ENCODE measurements at regions not wholly inside any gene's neighbourhood (a gene's known extent, or its start where the extent isn't known, plus 50 kb on each side); places are given as distances from the start of the nearest gene placed in this dataset.

DNA sequence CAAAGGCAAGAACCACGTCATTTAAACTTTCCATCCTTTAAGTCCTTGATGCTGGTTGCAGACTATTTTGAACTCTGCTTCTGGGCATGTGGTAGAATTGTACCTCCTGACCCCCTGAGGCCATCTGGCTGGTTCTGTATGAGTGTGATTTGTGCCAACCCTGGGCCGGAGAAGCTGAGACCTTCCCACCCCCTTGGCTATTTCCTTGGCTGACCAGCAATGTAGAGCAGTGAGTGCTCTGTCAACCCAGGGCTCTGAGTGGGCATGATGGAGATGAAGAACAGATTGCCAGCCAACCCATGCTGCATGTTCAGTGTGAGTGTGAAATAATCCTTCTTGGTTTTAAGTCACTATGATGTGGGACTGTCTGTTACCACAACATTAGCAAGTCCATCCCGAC is 82.1 kb upstream of the RASGRP1 start:
- TF ChIP-seq, protein P1, sequence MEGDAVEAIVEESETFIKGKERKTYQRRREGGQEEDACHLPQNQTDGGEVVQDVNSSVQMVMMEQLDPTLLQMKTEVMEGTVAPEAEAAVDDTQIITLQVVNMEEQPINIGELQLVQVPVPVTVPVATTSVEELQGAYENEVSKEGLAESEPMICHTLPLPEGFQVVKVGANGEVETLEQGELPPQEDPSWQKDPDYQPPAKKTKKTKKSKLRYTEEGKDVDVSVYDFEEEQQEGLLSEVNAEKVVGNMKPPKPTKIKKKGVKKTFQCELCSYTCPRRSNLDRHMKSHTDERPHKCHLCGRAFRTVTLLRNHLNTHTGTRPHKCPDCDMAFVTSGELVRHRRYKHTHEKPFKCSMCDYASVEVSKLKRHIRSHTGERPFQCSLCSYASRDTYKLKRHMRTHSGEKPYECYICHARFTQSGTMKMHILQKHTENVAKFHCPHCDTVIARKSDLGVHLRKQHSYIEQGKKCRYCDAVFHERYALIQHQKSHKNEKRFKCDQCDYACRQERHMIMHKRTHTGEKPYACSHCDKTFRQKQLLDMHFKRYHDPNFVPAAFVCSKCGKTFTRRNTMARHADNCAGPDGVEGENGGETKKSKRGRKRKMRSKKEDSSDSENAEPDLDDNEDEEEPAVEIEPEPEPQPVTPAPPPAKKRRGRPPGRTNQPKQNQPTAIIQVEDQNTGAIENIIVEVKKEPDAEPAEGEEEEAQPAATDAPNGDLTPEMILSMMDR (IDR thresholded peaks at IDR 0.05; ENCODE audit: insufficient read depth, low read length, poor library complexity, severe bottlenecking), result no peak
- TF ChIP-seq EZH2phosphoT487 (conservative IDR thresholded peaks at IDR 0.05; ENCODE audit: low read length), result no peak

All from SU-DHL-6 (cell line).